ENCODE measurements at regions not wholly inside any gene's neighbourhood (a gene's known extent, or its start where the extent isn't known, plus 50 kb on each side); places are given as distances from the start of the nearest gene placed in this dataset.
"Not testable (repeated sequence)": the region's sequence is repeated elsewhere in the genome, so short reads cannot be mapped to it uniquely, and the experiment has no call there.

GRCh38 chr3:6444888-6445658, 415.8 kb upstream of the GRM7 start:
- in situ Hi-C loops (cut with MboI; ENCODE audit: low sequenced_read_pairs) = no loop called here

GRCh38 chr3:6447166-6447801, 413.6 kb upstream of the GRM7 start:
- in situ Hi-C loops (cut with MboI; ENCODE audit: low sequenced_read_pairs) = no loop called here

GRCh38 chr3:6448011-6448410, 412.9 kb upstream of the GRM7 start:
- in situ Hi-C loops (cut with MboI; ENCODE audit: low sequenced_read_pairs) = no loop called here

GRCh38 chr3:6449099-6449498, 411.8 kb upstream of the GRM7 start:
- in situ Hi-C loops (cut with MboI; ENCODE audit: low sequenced_read_pairs) = no loop called here

GRCh38 chr3:6452974-6453373, 407.9 kb upstream of the GRM7 start:
- in situ Hi-C loops (cut with MboI; ENCODE audit: low sequenced_read_pairs) = no loop called here

- in situ Hi-C loops (cut with MboI; ENCODE audit: low sequenced_read_pairs) = no loop called here
Measured at GRCh38 chr3:6455031-6455430, 405.9 kb upstream of the GRM7 start.

- in situ Hi-C loops (cut with MboI; ENCODE audit: low sequenced_read_pairs) = no loop called here
Measured at GRCh38 chr3:6467186-6467585, 393.7 kb upstream of the GRM7 start.

- in situ Hi-C loops (cut with MboI; ENCODE audit: low sequenced_read_pairs) = no loop called here
Measured at GRCh38 chr3:6468589-6468988, 392.3 kb upstream of the GRM7 start.

GRCh38 chr3:6471744-6472143, 389.2 kb upstream of the GRM7 start:
- in situ Hi-C loops (cut with MboI; ENCODE audit: low sequenced_read_pairs) = no loop called here

GRCh38 chr3:6490487-6491327, 370.2 kb upstream of the GRM7 start:
- in situ Hi-C loops (cut with MboI; ENCODE audit: low sequenced_read_pairs) = not testable (repeated sequence)

GRCh38 chr3:6491768-6492167, 369.1 kb upstream of the GRM7 start:
- in situ Hi-C loops (cut with MboI; ENCODE audit: low sequenced_read_pairs) = no loop called here

- in situ Hi-C loops (cut with MboI; ENCODE audit: low sequenced_read_pairs) = no loop called here
Measured at GRCh38 chr3:6492306-6492705, 368.6 kb upstream of the GRM7 start.

GRCh38 chr3:6498944-6499343, 362.0 kb upstream of the GRM7 start:
- in situ Hi-C loops (cut with MboI; ENCODE audit: low sequenced_read_pairs) = not testable (repeated sequence)

- in situ Hi-C loops (cut with MboI; ENCODE audit: low sequenced_read_pairs) = no loop called here
Measured at GRCh38 chr3:6504347-6504746, 356.6 kb upstream of the GRM7 start.

- in situ Hi-C loops (cut with MboI; ENCODE audit: low sequenced_read_pairs) = no loop called here
Measured at GRCh38 chr3:6504834-6505233, 356.1 kb upstream of the GRM7 start.

- in situ Hi-C loops (cut with MboI; ENCODE audit: low sequenced_read_pairs) = no loop called here
Measured at GRCh38 chr3:6508410-6508759, 352.5 kb upstream of the GRM7 start.

- in situ Hi-C loops (cut with MboI; ENCODE audit: low sequenced_read_pairs) = no loop called here
Measured at GRCh38 chr3:6509576-6509975, 351.3 kb upstream of the GRM7 start.

GRCh38 chr3:6510713-6511112, 350.2 kb upstream of the GRM7 start:
- in situ Hi-C loops (cut with MboI; ENCODE audit: low sequenced_read_pairs) = no loop called here

- in situ Hi-C loops (cut with MboI; ENCODE audit: low sequenced_read_pairs) = no loop called here
Measured at GRCh38 chr3:6512172-6512800, 348.6 kb upstream of the GRM7 start.

- in situ Hi-C loops (cut with MboI; ENCODE audit: low sequenced_read_pairs) = no loop called here
Measured at GRCh38 chr3:6516143-6516542, 344.8 kb upstream of the GRM7 start.

- in situ Hi-C loops (cut with MboI; ENCODE audit: low sequenced_read_pairs) = no loop called here
Measured at GRCh38 chr3:6516694-6517093, 344.2 kb upstream of the GRM7 start.
